ENCODE measurements at regions not wholly inside any gene's neighbourhood (a gene's known extent, or its start where the extent isn't known, plus 50 kb on each side); places are given as distances from the start of the nearest gene placed in this dataset.

DNA sequence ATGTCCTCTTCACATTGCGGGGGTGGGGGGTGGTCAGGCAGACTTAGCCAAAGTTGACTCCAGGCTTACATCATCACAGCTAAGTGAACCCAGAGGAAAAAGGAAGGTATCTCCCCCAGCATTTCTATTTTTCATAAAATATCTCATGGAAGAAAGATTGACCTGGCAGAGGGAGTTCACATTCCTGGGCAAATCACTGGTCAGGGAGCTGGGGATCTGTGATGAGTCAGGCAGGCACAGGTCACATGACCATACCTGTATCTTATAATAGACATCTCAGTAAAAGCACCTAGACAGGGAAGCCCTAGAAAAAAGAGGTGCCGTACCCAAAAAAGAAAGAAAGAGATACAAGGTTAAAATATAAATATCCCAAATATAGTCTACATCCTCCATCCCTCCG lies 57.3 kb upstream of the WWC1 start:
- Histone ChIP-seq H3K27me3 (ENCODE audit: control insufficient read depth in 2 of 2, insufficient read depth in 2 of 2, low read length in 2 of 2) (no peaks in the 10 kb centered on the region), H3K4me2 (ENCODE audit: insufficient read depth, low read length) (no peak overlapping the region), H2AFZ (ENCODE audit: low read depth, low read length) (no peak overlapping the region), H3K9ac (replicated peaks; ENCODE audit: extremely low read depth, insufficient read depth, low read length) (no peak overlapping the region), H3K9me1 (replicated peaks; ENCODE audit: control insufficient read depth, extremely low read depth, insufficient read depth, low read length) (no peaks in the 10 kb centered on the region), H3K9me3 (replicated peaks; ENCODE audit: control insufficient read depth, insufficient read depth, low read length) (no peaks in the 10 kb centered on the region), H3K4me1 (ENCODE audit: control insufficient read depth, extremely low read depth, insufficient read depth, low read length) (peaks cover 2% of the 10 kb centered on the region), H3K79me2 (ENCODE audit: control insufficient read depth, insufficient read depth, low read length) (no peaks in the 10 kb centered on the region), H3K4me3 (replicated peaks in 1 of 3; ENCODE audit: insufficient read depth in 1 of 3, low read depth in 1 of 3, low read length in 3 of 3) (no peak overlapping the region), H3K27ac (ENCODE audit: insufficient read depth, low read depth, low read length) (no peak overlapping the region), H3K36me3 (ENCODE audit: control insufficient read depth in 2 of 2, extremely low read depth in 1 of 2, insufficient read depth in 2 of 2, low read length in 2 of 2) (no peaks in the 10 kb centered on the region), H4K20me1 (replicated peaks; ENCODE audit: control insufficient read depth, extremely low read depth, insufficient read depth, low read length) (no peaks in the 10 kb centered on the region)
- ChIA-PET POLR2A (no interaction called here), CTCF (no interaction called here)
- no peak for FAIRE-seq
- no peak for TF ChIP-seq MYC (IDR thresholded peaks at IDR 0.05; ENCODE audit: low read depth, low read length)
- no peak for TF ChIP-seq EZH2 (IDR thresholded peaks at IDR 0.05; ENCODE audit: borderline replicate concordance, low read depth, low read length, severe bottlenecking)
- TF ChIP-seq, protein P1, sequence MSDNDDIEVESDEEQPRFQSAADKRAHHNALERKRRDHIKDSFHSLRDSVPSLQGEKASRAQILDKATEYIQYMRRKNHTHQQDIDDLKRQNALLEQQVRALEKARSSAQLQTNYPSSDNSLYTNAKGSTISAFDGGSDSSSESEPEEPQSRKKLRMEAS (IDR thresholded peaks at IDR 0.05; ENCODE audit: insufficient read depth, insufficient read length) = no peak
- dilution Hi-C loops (cut with MboI; ENCODE audit: extremely low pct_ligation_motif_present, low sequenced_read_pairs) (no loop called here), intact Hi-C loops (cut with micrococcal nuclease) (no loop called here)
- DNase-seq (ENCODE audit: low read depth, low spot score) = no peak
- no TSS peak for BruUV-seq (replicated peaks)

DNA sequence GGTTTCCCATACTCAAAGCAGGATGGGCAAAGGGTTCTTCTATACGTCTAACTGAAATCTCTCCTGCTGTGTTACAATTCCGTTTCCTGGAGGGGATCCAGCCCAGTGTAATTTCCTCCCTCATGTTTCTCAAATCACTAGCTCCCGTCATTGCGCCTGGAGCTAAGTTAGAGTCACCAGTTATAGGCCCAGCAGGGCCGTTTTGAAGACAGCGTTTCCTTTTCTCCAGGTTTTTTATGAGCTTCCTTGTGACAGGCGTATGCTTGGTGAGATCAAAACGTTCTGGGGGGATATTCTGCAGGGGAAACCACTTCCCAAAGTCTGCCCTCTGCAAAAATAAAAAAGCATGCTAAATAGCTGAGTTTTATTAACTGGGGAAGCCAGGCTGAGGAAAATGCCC lies 53.0 kb upstream of the WWC1 start:
- Histone ChIP-seq H3K4me3 (replicated peaks in 1 of 3; ENCODE audit: insufficient read depth in 1 of 3, low read depth in 1 of 3, low read length in 3 of 3) (no peak overlapping the region), H4K20me1 (replicated peaks; ENCODE audit: control insufficient read depth, extremely low read depth, insufficient read depth, low read length) (no peaks in the 10 kb centered on the region), H3K9ac (replicated peaks; ENCODE audit: extremely low read depth, insufficient read depth, low read length) (no peak overlapping the region), H3K9me1 (replicated peaks; ENCODE audit: control insufficient read depth, extremely low read depth, insufficient read depth, low read length) (no peaks in the 10 kb centered on the region), H2AFZ (ENCODE audit: low read depth, low read length) (no peak overlapping the region), H3K36me3 (ENCODE audit: control insufficient read depth in 2 of 2, extremely low read depth in 1 of 2, insufficient read depth in 2 of 2, low read length in 2 of 2) (no peaks in the 10 kb centered on the region), H3K9me3 (replicated peaks; ENCODE audit: control insufficient read depth, insufficient read depth, low read length) (no peaks in the 10 kb centered on the region), H3K27ac (ENCODE audit: insufficient read depth, low read depth, low read length) (no peak overlapping the region), H3K4me1 (ENCODE audit: control insufficient read depth, extremely low read depth, insufficient read depth, low read length) (peaks cover 2% of the 10 kb centered on the region), H3K27me3 (ENCODE audit: control insufficient read depth in 2 of 2, insufficient read depth in 2 of 2, low read length in 2 of 2) (no peaks in the 10 kb centered on the region), H3K4me2 (ENCODE audit: insufficient read depth, low read length) (no peak overlapping the region), H3K79me2 (ENCODE audit: control insufficient read depth, insufficient read depth, low read length) (no peaks in the 10 kb centered on the region)
- intact Hi-C loops (cut with micrococcal nuclease) (no loop called here), dilution Hi-C loops (cut with MboI; ENCODE audit: extremely low pct_ligation_motif_present, low sequenced_read_pairs) (no loop called here)
- DNase-seq (ENCODE audit: low read depth, low spot score) = no peak
- no peak for FAIRE-seq
- TF ChIP-seq FOS (IDR thresholded peaks at IDR 0.05; ENCODE audit: borderline replicate concordance, insufficient read depth, low read length) (no peak), MYC (IDR thresholded peaks at IDR 0.05; ENCODE audit: low read depth, low read length) (no peak), POLR2A (IDR thresholded peaks at IDR 0.05; ENCODE audit: low read depth, low read length) (no peak), GATA2 (IDR thresholded peaks at IDR 0.05; ENCODE audit: insufficient read depth, insufficient read length, low read depth, low read length) (no peak), JUN (IDR thresholded peaks at IDR 0.05; ENCODE audit: borderline replicate concordance, insufficient read depth, insufficient read length, low read depth) (no peak), POLR2AphosphoS5 (IDR thresholded peaks at IDR 0.05; ENCODE audit: insufficient read depth, low read depth, low read length) (no peak), EZH2 (IDR thresholded peaks at IDR 0.05; ENCODE audit: borderline replicate concordance, low read depth, low read length, severe bottlenecking) (no peak)
- TF ChIP-seq, protein P1 (IDR thresholded peaks at IDR 0.05; ENCODE audit: insufficient read depth, insufficient read length) = no peak
- TF ChIP-seq, protein P2, sequence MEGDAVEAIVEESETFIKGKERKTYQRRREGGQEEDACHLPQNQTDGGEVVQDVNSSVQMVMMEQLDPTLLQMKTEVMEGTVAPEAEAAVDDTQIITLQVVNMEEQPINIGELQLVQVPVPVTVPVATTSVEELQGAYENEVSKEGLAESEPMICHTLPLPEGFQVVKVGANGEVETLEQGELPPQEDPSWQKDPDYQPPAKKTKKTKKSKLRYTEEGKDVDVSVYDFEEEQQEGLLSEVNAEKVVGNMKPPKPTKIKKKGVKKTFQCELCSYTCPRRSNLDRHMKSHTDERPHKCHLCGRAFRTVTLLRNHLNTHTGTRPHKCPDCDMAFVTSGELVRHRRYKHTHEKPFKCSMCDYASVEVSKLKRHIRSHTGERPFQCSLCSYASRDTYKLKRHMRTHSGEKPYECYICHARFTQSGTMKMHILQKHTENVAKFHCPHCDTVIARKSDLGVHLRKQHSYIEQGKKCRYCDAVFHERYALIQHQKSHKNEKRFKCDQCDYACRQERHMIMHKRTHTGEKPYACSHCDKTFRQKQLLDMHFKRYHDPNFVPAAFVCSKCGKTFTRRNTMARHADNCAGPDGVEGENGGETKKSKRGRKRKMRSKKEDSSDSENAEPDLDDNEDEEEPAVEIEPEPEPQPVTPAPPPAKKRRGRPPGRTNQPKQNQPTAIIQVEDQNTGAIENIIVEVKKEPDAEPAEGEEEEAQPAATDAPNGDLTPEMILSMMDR (IDR thresholded peaks at IDR 0.05; ENCODE audit: extremely low read depth in 1 of 2, insufficient read depth in 1 of 2, low read depth in 1 of 2, low read length in 2 of 2) = no peak
- ChIA-PET CTCF (interaction anchor here (1.0 to 2.0 kb wide), 2 partner anchors 11 to 19 kb away, joined by 3 to 6 read pairs; no protein-coding TSS in a partner anchor), POLR2A (no interaction called here)
- no TSS peak for BruUV-seq (replicated peaks)

All from endothelial cell of umbilical vein (primary cell).